Astrocyte of the spinal cord (primary cell): ENCODE measurements at regions not wholly inside any gene's neighbourhood (a gene's known extent, or its start where the extent isn't known, plus 50 kb on each side); places are given as distances from the start of the nearest gene placed in this dataset.

ENCODE experiments used
- DNase-seq: peaks from one replicate; pipeline ENCODE4 v3.0.0; 2011; ENCODE audit warnings: low read depth, low spot score
- H3K4me3 ChIP-seq: 2 replicates; pipeline ENCODE4 v1.5.1; 2011; ENCODE audit warnings: low read depth, mild to moderate bottlenecking, low read length, moderate library complexity
- in situ Hi-C: cut with HindIII; loops from 2 replicates; pipeline ENCODE4 v1.10.0; 2017; ENCODE audit warnings: low sequenced_read_pairs
- TF ChIP-seq, protein P1 (sequence below): IDR thresholded peaks from 2 replicates; pipeline ENCODE4 v1.5.1; 2012; ENCODE audit warnings: low read depth, mild to moderate bottlenecking, low read length, inconsistent platforms

DNA sequence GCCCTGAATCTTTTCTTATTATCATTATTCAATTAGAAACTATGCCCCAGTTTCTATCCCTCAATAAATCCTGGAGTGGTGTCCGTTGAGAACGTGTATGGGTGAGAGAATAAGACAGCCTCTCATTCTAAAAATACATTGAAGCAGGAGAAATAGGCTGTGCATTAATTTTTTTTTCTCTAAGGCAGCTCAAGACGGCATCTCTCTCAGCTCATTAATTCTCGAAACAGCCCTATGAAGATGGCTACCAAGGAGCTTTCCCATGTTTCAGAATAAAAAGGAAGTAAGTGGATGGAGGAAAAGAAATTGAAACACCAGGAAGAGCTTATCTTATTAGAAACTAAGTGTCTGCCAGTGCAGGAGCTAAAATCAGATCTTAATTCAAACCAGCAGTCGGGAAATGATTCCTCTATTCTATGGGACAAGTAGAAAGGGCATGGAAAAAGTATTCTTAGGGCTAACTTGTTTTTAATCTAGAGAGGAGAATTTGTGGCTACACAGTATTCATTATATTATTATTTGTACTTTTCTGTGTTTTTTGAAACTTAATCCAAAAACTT, 347.1 kb upstream of the PLD5 start:
- DNase-seq, result no peak
- H3K4me3 ChIP-seq, result no peak overlapping the region
- in situ Hi-C loops, result no loop called here
- TF ChIP-seq, protein P1, sequence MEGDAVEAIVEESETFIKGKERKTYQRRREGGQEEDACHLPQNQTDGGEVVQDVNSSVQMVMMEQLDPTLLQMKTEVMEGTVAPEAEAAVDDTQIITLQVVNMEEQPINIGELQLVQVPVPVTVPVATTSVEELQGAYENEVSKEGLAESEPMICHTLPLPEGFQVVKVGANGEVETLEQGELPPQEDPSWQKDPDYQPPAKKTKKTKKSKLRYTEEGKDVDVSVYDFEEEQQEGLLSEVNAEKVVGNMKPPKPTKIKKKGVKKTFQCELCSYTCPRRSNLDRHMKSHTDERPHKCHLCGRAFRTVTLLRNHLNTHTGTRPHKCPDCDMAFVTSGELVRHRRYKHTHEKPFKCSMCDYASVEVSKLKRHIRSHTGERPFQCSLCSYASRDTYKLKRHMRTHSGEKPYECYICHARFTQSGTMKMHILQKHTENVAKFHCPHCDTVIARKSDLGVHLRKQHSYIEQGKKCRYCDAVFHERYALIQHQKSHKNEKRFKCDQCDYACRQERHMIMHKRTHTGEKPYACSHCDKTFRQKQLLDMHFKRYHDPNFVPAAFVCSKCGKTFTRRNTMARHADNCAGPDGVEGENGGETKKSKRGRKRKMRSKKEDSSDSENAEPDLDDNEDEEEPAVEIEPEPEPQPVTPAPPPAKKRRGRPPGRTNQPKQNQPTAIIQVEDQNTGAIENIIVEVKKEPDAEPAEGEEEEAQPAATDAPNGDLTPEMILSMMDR, result no peak

DNA sequence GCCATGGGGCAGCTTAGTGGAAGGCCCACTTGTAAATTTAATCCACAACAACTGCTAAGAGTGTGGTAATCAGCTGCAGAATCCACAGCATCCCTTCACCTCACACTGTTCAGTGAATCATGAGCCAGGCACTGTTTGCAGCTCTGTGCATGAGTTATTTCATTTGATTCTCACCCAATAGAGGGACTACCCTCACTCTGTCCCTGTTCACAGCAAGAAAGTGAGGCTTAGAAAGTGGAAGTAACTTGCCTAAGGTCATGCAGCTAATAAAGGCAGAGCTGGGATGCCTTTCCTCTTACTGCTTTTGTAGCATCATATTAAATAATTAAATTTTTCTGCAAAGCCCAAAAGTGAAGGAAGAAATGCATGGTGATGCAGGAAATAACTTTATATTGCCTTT, 346.5 kb upstream of the PLD5 start:
- TF ChIP-seq, protein P1, result no peak
- no peak for DNase-seq
- in situ Hi-C loops, result no loop called here
- H3K4me3 ChIP-seq, result no peak overlapping the region

DNA sequence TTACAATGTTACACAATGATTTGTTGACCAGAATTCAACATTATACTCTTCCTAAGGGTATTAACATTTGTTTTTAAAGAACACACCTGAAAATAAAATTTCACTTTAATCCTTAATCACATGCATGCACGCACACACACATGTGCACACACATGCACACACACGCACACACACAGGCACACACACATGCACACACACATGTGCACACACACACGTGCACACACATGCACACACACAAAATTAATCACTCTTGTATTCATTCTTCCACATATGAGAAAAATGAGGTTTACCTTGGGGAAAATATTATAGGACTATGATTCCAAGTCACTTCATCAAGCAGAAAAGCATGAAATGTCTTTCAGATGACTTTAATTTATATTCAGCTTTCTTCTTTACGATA, 331.8 kb upstream of the PLD5 start:
- TF ChIP-seq, protein P1, result no peak

DNA sequence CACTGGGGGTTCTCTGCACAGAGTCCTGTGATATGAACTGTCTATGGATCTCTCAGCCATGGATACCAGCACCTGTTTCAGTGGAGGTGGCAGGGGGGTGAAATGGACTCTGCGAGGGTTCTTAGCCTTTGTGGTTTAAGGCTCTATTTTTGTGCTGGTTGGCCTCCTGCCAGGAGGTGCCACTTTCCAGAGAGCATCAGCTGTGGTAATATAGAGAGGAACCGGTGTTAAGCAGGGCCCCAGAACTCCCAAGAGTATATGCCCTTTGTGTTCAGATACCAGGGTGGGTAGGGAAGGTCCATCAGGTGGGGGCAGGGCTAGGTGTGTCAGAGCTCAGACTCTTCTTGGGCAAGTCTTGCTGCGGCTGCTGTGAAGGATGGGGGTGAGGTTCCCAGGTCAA, 330.0 kb upstream of the PLD5 start:
- TF ChIP-seq, protein P1, result no peak
- H3K4me3 ChIP-seq, result no peak overlapping the region
- no peak for DNase-seq
- in situ Hi-C loops, result no loop called here

More for the DNA sequence above, 331.8 kb upstream of the PLD5 start:
- H3K4me3 ChIP-seq, result no peak overlapping the region
- in situ Hi-C loops, result no loop called here
- DNase-seq, result no peak

DNA sequence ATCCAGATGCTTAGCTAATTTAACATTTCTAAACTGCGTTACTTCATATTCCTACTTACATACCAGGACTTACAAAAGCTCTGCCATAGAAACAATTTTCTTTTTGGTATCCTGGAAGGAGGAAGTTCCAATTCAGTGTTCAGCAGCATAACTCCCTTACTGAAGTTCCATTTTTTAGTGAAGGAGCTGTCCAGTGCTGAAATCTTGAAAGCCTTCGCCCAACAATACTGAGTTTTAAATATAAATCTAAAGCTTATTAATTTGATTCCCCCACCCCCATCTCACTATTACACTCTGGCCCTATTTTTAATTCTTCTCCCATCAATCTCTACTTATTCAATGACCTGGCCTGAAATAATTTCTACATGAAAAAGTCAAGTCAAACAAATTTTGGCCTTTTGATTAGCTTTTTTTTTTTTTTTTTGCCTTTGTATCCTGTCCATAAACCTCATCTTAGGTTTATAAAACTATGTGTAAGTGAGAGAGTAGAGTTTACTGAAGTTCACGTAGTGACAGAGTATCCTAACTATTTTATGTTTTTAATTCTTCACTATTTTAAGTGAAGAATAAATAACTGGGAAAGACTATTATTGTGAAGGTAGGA, 323.0 kb upstream of the PLD5 start:
- no peak overlapping the region for H3K4me3 ChIP-seq
- TF ChIP-seq, protein P1, result no peak
- peak; percentile 37 for DNase-seq
- in situ Hi-C loops, result no loop called here

DNA sequence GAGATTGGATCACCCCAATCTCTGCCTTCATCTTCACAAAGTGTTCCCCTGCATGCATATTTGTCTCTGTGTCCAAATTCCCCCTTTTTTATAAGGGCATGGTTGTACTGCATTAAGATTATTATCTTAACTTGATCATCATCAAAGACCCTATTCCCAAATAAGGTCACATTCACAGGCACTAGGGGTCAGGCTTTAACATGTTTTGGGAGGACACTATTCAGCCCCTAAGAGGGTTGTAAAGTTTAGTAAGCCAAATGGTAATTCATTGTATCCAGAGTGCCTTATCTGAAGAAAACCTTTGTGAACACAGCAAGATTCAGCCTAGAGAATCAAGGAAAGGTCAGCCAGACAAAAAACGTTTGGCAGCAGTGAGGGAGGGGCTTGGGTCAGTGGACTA, 317.6 kb upstream of the PLD5 start:
- in situ Hi-C loops, result no loop called here
- no peak for DNase-seq
- H3K4me3 ChIP-seq, result no peak overlapping the region
- TF ChIP-seq, protein P1, result no peak
